ENCODE measurements at regions not wholly inside any gene's neighbourhood (a gene's known extent, or its start where the extent isn't known, plus 50 kb on each side); places are given as distances from the start of the nearest gene placed in this dataset.
A peak's percentile ranks its signal among the peaks of the same experiment; 100 is the strongest.
"Not testable (repeated sequence)": the region's sequence is repeated elsewhere in the genome, so short reads cannot be mapped to it uniquely, and the experiment has no call there.

DNA sequence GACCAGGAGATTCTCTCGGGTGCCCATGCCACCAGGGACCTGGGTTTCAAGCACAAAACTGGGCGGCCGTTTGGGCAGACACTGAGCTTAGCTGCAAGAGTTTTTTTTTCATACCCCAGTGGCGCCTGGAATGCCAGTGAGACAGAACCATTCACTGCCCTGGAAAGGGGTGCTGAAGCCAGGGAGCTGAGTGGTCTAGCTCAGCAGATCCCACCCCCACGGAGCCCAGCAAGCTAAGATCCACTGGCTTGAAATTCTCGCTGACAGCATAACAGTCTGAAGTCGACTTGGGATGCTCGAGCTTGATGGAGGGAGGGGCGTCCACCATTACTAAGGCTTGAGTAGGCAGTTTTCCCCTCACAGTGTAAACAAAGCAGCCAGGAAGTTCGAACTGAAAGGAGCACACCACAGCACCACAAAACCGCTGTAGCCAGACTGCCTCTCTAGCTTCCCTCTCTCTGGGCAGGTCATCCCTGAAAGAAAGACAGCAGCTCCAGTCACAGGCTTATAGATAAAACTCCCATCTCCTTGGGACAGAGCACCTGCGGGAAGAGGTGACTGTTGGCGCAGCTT, 157.7 kb downstream of the GIPC2 start:
- peak overlapping the region; percentile 97 for H2AFZ ChIP-seq (ENCODE audit: low read length)
- not testable (repeated sequence) for DNase-seq (ENCODE audit: insufficient read length, low spot score, missing footprints)

DNA sequence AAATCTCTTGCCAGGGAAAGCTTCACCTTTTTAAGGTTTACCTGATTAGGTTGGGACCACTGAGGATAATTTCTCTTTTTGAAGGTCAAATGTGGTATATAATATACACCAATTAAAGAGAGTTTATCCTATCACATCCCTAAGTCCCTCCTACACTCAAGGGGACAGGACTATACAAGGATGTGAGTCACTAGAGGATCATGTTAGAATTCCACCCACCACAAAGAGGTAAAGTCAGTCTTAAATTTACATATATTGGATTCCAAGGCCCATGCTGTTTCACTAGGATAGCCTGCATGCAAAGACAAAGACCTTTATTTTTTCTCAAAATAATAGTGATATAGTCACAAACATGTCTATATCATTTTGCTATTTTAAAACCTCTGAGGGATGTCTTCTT, 164.4 kb downstream of the GIPC2 start:
- peak; percentile 47 for DNase-seq (ENCODE audit: insufficient read length, low spot score, missing footprints)
- Histone ChIP-seq H3K27me3 (ENCODE audit: insufficient read depth, low read length) (no peaks in the 10 kb centered on the region), H4K20me1 (ENCODE audit: insufficient read depth, low read length) (no peaks in the 10 kb centered on the region), H3K9me3 (ENCODE audit: low read depth, low read length) (no peaks in the 10 kb centered on the region), H3K36me3 (ENCODE audit: insufficient read depth, low read length) (no peaks in the 10 kb centered on the region), H3K4me1 (ENCODE audit: insufficient read depth, low read length) (no peaks in the 10 kb centered on the region), H3K27ac (ENCODE audit: low read depth, low read length) (no peak overlapping the region), H3K79me2 (ENCODE audit: insufficient read depth, low read length) (no peaks in the 10 kb centered on the region), H3K4me3 (ENCODE audit: insufficient read depth, low read length) (no peak overlapping the region), H3K4me2 (ENCODE audit: insufficient read depth, low read length) (no peak overlapping the region), H2AFZ (ENCODE audit: low read length) (no peak overlapping the region)
- TF ChIP-seq, protein P1, sequence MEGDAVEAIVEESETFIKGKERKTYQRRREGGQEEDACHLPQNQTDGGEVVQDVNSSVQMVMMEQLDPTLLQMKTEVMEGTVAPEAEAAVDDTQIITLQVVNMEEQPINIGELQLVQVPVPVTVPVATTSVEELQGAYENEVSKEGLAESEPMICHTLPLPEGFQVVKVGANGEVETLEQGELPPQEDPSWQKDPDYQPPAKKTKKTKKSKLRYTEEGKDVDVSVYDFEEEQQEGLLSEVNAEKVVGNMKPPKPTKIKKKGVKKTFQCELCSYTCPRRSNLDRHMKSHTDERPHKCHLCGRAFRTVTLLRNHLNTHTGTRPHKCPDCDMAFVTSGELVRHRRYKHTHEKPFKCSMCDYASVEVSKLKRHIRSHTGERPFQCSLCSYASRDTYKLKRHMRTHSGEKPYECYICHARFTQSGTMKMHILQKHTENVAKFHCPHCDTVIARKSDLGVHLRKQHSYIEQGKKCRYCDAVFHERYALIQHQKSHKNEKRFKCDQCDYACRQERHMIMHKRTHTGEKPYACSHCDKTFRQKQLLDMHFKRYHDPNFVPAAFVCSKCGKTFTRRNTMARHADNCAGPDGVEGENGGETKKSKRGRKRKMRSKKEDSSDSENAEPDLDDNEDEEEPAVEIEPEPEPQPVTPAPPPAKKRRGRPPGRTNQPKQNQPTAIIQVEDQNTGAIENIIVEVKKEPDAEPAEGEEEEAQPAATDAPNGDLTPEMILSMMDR (IDR thresholded peaks at IDR 0.05; ENCODE audit: extremely low read depth, low read depth, low read length): no peak

More for the DNA sequence above, 157.7 kb downstream of the GIPC2 start:
- Histone ChIP-seq H3K4me2 (ENCODE audit: insufficient read depth, low read length) (peak overlapping the region; percentile 85), H3K27ac (ENCODE audit: low read depth, low read length) (peak overlapping the region; percentile 17), H3K4me3 (ENCODE audit: insufficient read depth, low read length) (peak overlapping the region; percentile 64)
- not testable (repeated sequence) for H3K9me3 ChIP-seq (ENCODE audit: low read depth, low read length); H3K36me3 ChIP-seq (ENCODE audit: insufficient read depth, low read length); H3K4me1 ChIP-seq (ENCODE audit: insufficient read depth, low read length); H3K79me2 ChIP-seq (ENCODE audit: insufficient read depth, low read length); H3K27me3 ChIP-seq (ENCODE audit: insufficient read depth, low read length); H4K20me1 ChIP-seq (ENCODE audit: insufficient read depth, low read length)

DNA sequence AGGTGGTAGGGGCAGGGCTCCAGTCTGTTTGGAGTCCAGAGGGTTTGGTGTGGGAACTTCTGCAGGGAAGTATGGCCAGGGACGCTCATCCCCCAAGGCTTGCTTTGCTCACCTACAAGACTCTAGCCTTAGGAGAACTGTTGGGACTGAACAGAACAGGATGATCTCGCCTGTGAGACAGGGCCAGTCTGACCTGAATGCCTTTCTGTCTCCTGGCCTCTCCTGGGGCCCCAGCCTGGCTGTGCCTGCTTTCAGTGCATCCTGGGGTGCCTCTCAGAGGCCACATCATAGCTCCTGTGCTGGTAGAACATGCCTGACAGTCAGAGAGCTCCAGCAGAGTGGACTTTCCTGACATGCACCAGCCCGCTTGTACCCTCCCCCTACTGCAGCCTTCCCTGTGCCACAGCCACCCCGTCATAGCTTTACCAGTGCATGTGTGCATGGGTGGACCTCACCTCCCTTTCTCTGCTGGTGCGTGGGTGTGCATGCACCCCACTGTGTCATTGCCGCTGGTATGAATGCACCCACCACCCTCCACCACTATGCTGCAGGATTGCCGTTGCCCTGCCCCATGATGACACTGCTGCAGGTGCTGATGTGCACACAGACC, 165.8 kb downstream of the GIPC2 start:
- no peak overlapping the region for H3K4me3 ChIP-seq (ENCODE audit: insufficient read depth, low read length)
- no peak overlapping the region for H3K27ac ChIP-seq (ENCODE audit: low read depth, low read length)
- H3K36me3 ChIP-seq (ENCODE audit: insufficient read depth, low read length): no peaks in the 10 kb centered on the region
- H2AFZ ChIP-seq (ENCODE audit: low read length): no peak overlapping the region
- no peak overlapping the region for H3K4me2 ChIP-seq (ENCODE audit: insufficient read depth, low read length)
- no peak for DNase-seq (ENCODE audit: insufficient read length, low spot score, missing footprints)
- H3K27me3 ChIP-seq (ENCODE audit: insufficient read depth, low read length): no peaks in the 10 kb centered on the region
- TF ChIP-seq, protein P1 (IDR thresholded peaks at IDR 0.05; ENCODE audit: extremely low read depth, low read depth, low read length): no peak
- no peaks in the 10 kb centered on the region for H3K79me2 ChIP-seq (ENCODE audit: insufficient read depth, low read length)
- no peaks in the 10 kb centered on the region for H3K9me3 ChIP-seq (ENCODE audit: low read depth, low read length)
- no peaks in the 10 kb centered on the region for H3K4me1 ChIP-seq (ENCODE audit: insufficient read depth, low read length)
- no peaks in the 10 kb centered on the region for H4K20me1 ChIP-seq (ENCODE audit: insufficient read depth, low read length)

DNA sequence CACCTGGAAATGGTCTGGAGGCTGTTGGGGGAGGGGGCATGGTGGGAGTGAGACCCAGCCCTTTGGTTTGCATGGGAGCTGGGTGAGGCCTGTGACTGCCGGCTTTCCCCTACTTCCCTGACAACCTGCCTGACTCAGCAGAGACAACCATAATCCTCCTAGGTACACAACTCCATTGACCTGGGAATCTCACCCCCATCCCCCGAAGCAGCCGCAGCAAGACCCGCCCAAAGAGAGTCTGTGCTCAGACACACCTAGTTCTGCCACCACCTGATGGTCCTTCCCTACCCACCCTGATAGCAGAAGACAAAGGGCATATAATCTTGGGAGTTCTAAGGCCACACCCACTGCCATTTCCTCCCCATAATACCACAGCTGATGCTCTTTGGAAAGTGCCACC, 168.6 kb downstream of the GIPC2 start:
- no peak overlapping the region for H2AFZ ChIP-seq (ENCODE audit: low read length)

More for the DNA sequence above, 168.6 kb downstream of the GIPC2 start:
- Histone ChIP-seq H3K79me2 (ENCODE audit: insufficient read depth, low read length) (no peaks in the 10 kb centered on the region), H3K27ac (ENCODE audit: low read depth, low read length) (no peak overlapping the region), H3K36me3 (ENCODE audit: insufficient read depth, low read length) (no peaks in the 10 kb centered on the region), H3K27me3 (ENCODE audit: insufficient read depth, low read length) (no peaks in the 10 kb centered on the region), H3K4me1 (ENCODE audit: insufficient read depth, low read length) (no peaks in the 10 kb centered on the region), H4K20me1 (ENCODE audit: insufficient read depth, low read length) (no peaks in the 10 kb centered on the region), H3K4me2 (ENCODE audit: insufficient read depth, low read length) (no peak overlapping the region), H3K4me3 (ENCODE audit: insufficient read depth, low read length) (no peak overlapping the region), H3K9me3 (ENCODE audit: low read depth, low read length) (no peaks in the 10 kb centered on the region)
- no peak for DNase-seq (ENCODE audit: insufficient read length, low spot score, missing footprints)
- TF ChIP-seq, protein P1 (IDR thresholded peaks at IDR 0.05; ENCODE audit: extremely low read depth, low read depth, low read length): no peak

Data from osteoblast (primary cell).